ENCODE measurements at regions not wholly inside any gene's neighbourhood (a gene's known extent, or its start where the extent isn't known, plus 50 kb on each side); places are given as distances from the start of the nearest gene placed in this dataset.

- Histone ChIP-seq H3K27me3 (ENCODE audit: control insufficient read depth, insufficient read depth, low read length) (no peaks in the 10 kb centered on the region), H3K9me3 (ENCODE audit: control insufficient read depth, insufficient read depth, low read length) (peaks cover 14% of the 10 kb centered on the region), H3K27ac (ENCODE audit: low read depth, low read length) (no peak overlapping the region), H3K4me3 (ENCODE audit: low read depth, low read length) (no peak overlapping the region)
- TF ChIP-seq CTCF (IDR thresholded peaks at IDR 0.05; ENCODE audit: low read depth, low read length) = no peak
- POLR2A ChIA-PET = no interaction called here
- DNase-seq (ENCODE audit: low read depth, low spot score) = no peak
- CTCF ChIA-PET = no interaction called here
Measured at GRCh38 chr9:79034583-79034982, 537.2 kb upstream of the TLE4 start.

GRCh38 chr9:79037338-79037737, 534.4 kb upstream of the TLE4 start:
- TF ChIP-seq CTCF (IDR thresholded peaks at IDR 0.05; ENCODE audit: low read depth, low read length) = no peak
- no peak overlapping the region for H3K27ac ChIP-seq (ENCODE audit: low read depth, low read length)
- no peak for DNase-seq (ENCODE audit: low read depth, low spot score)
- ChIA-PET POLR2A (no interaction called here), CTCF (interaction anchor here (1.1 to 1.4 kb wide), 2 partner anchors 17 to 92 kb away, joined by 3 read pairs; no protein-coding TSS in a partner anchor)
- peaks cover 14% of the 10 kb centered on the region for H3K9me3 ChIP-seq (ENCODE audit: control insufficient read depth, insufficient read depth, low read length)
- H3K4me3 ChIP-seq (ENCODE audit: low read depth, low read length) = no peak overlapping the region
- H3K27me3 ChIP-seq (ENCODE audit: control insufficient read depth, insufficient read depth, low read length) = no peaks in the 10 kb centered on the region

GRCh38 chr9:79040671-79041070, 531.1 kb upstream of the TLE4 start:
- CTCF ChIA-PET = interaction anchor here (1.0 kb wide), 1 partner anchor 295 kb away, joined by 4 read pairs; no protein-coding TSS in a partner anchor
- no peak for TF ChIP-seq CTCF (IDR thresholded peaks at IDR 0.05; ENCODE audit: low read depth, low read length)
- Histone ChIP-seq H3K27ac (ENCODE audit: low read depth, low read length) (no peak overlapping the region), H3K27me3 (ENCODE audit: control insufficient read depth, insufficient read depth, low read length) (no peaks in the 10 kb centered on the region), H3K9me3 (ENCODE audit: control insufficient read depth, insufficient read depth, low read length) (peaks cover 6% of the 10 kb centered on the region), H3K4me3 (ENCODE audit: low read depth, low read length) (no peak overlapping the region)
- no peak for DNase-seq (ENCODE audit: low read depth, low spot score)
- POLR2A ChIA-PET = no interaction called here

- Histone ChIP-seq H3K4me3 (ENCODE audit: low read depth, low read length) (no peak overlapping the region), H3K27ac (ENCODE audit: low read depth, low read length) (no peak overlapping the region), H3K9me3 (ENCODE audit: control insufficient read depth, insufficient read depth, low read length) (peaks cover 6% of the 10 kb centered on the region), H3K27me3 (ENCODE audit: control insufficient read depth, insufficient read depth, low read length) (no peaks in the 10 kb centered on the region)
- TF ChIP-seq CTCF (IDR thresholded peaks at IDR 0.05; ENCODE audit: low read depth, low read length) = no peak
- DNase-seq (ENCODE audit: low read depth, low spot score) = no peak
- ChIA-PET CTCF (no interaction called here), POLR2A (no interaction called here)
Measured at GRCh38 chr9:79041266-79041665, 530.5 kb upstream of the TLE4 start.

GRCh38 chr9:79043916-79044315, 527.8 kb upstream of the TLE4 start:
- Histone ChIP-seq H3K4me3 (ENCODE audit: low read depth, low read length) (no peak overlapping the region), H3K27me3 (ENCODE audit: control insufficient read depth, insufficient read depth, low read length) (no peaks in the 10 kb centered on the region), H3K9me3 (ENCODE audit: control insufficient read depth, insufficient read depth, low read length) (no peaks in the 10 kb centered on the region), H3K27ac (ENCODE audit: low read depth, low read length) (no peak overlapping the region)
- TF ChIP-seq CTCF (IDR thresholded peaks at IDR 0.05; ENCODE audit: low read depth, low read length) = no peak
- no peak for DNase-seq (ENCODE audit: low read depth, low spot score)
- ChIA-PET POLR2A (no interaction called here), CTCF (no interaction called here)
